SK-N-MC (cell line): ENCODE measurements at regions not wholly inside any gene's neighbourhood (a gene's known extent, or its start where the extent isn't known, plus 50 kb on each side); places are given as distances from the start of the nearest gene placed in this dataset.

Experiments
- EZH2 ChIP-seq: fragments of 200-600 bp; sonication (generic); IDR thresholded peaks from one replicate; pipeline ENCODE4 v1.6.1; 2017; ENCODE audit warnings: antibody characterized with exemption
- POLR2AphosphoS5 ChIP-seq: IDR thresholded peaks from 2 replicates; pipeline ENCODE4 v1.6.1; 2012; ENCODE audit warnings: mild to moderate bottlenecking, low read depth, low read length, borderline replicate concordance

- TF ChIP-seq POLR2AphosphoS5 = no peak
- TF ChIP-seq EZH2 = no peak
Measured at GRCh38 chr9:103872811-103873210, 221.3 kb upstream of the SMC2 start.
